ENCODE measurements at regions not wholly inside any gene's neighbourhood (a gene's known extent, or its start where the extent isn't known, plus 50 kb on each side); places are given as distances from the start of the nearest gene placed in this dataset.

- no peak overlapping the region for H3K27ac ChIP-seq (ENCODE audit: low read depth in 2 of 2, low read length in 1 of 2)
- no peaks in the 10 kb centered on the region for H3K9me3 ChIP-seq (ENCODE audit: control insufficient read depth in 2 of 2, insufficient read depth in 1 of 2, low read depth in 1 of 2, low read length in 1 of 2)
- H3K4me3 ChIP-seq (ENCODE audit: low read depth in 1 of 2, low read length in 2 of 2): no peak overlapping the region
- H3K27me3 ChIP-seq (ENCODE audit: control insufficient read depth in 1 of 2, insufficient read depth in 2 of 2, low read length in 2 of 2): no peaks in the 10 kb centered on the region
- no peaks in the 10 kb centered on the region for H3K36me3 ChIP-seq (ENCODE audit: control insufficient read depth in 2 of 2, insufficient read depth in 2 of 2, low read length in 1 of 2)
- no peaks in the 10 kb centered on the region for H3K4me1 ChIP-seq (ENCODE audit: control insufficient read depth in 2 of 2, insufficient read depth in 2 of 2, low read length in 1 of 2)
- WGBS, 2 donors: 84 to 90% methylated on average over 4 of the region's 4 CpGs
Measured at GRCh38 chr2:60334610-60335009, 218.8 kb downstream of the BCL11A start.

- H3K27me3 ChIP-seq (ENCODE audit: control insufficient read depth in 1 of 2, insufficient read depth in 2 of 2, low read length in 2 of 2): no peaks in the 10 kb centered on the region
- H3K9me3 ChIP-seq (ENCODE audit: control insufficient read depth in 2 of 2, insufficient read depth in 1 of 2, low read depth in 1 of 2, low read length in 1 of 2): no peaks in the 10 kb centered on the region
- H3K4me3 ChIP-seq (ENCODE audit: low read depth in 1 of 2, low read length in 2 of 2): no peak overlapping the region
- 96 to 97% methylated on average over 8 of the region's 8 CpGs for WGBS, 2 donors
- H3K27ac ChIP-seq (ENCODE audit: low read depth in 2 of 2, low read length in 1 of 2): no peak overlapping the region
- no peaks in the 10 kb centered on the region for H3K4me1 ChIP-seq (ENCODE audit: control insufficient read depth in 2 of 2, insufficient read depth in 2 of 2, low read length in 1 of 2)
- no peaks in the 10 kb centered on the region for H3K36me3 ChIP-seq (ENCODE audit: control insufficient read depth in 2 of 2, insufficient read depth in 2 of 2, low read length in 1 of 2)
Measured at GRCh38 chr2:60333264-60333663, 220.2 kb downstream of the BCL11A start.

DNA sequence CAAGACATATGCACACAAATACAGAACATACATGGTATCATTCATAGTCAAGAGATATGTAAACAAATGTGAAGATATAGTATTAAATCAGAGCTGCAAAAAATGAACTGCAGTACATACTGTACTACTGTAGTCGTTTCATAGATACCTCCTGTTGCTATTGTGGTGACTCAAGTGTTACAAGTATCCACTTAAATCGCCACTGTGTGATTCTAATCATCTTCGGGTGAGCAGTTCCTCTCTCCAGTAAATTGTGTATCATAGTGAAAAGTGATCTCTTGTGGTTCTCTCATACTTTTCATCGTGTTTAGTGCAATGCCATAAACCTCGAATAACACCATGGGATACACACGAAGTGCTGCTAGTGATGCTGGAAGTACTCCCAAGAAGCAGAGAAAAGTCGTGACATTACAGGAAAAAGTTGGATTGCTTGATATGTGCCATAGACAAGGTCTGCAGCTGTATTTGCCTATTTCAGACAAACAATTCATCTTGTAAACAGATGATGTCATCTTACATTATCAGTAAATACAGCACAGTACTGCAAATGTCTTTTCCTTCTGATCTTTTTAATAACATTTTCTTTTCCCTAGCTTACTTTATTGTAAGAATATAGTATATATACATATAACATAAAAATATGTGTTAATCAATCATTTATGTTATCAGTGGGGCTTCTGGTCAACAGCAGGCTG is 222.2 kb downstream of the BCL11A start:
- Histone ChIP-seq H3K4me1 (ENCODE audit: control insufficient read depth in 2 of 2, insufficient read depth in 2 of 2, low read length in 1 of 2) (no peaks in the 10 kb centered on the region), H3K27me3 (ENCODE audit: control insufficient read depth in 1 of 2, insufficient read depth in 2 of 2, low read length in 2 of 2) (no peaks in the 10 kb centered on the region), H3K27ac (ENCODE audit: low read depth in 2 of 2, low read length in 1 of 2) (no peak overlapping the region), H3K4me3 (ENCODE audit: low read depth in 1 of 2, low read length in 2 of 2) (no peak overlapping the region), H3K9me3 (ENCODE audit: control insufficient read depth in 2 of 2, insufficient read depth in 1 of 2, low read depth in 1 of 2, low read length in 1 of 2) (no peaks in the 10 kb centered on the region), H3K36me3 (ENCODE audit: control insufficient read depth in 2 of 2, insufficient read depth in 2 of 2, low read length in 1 of 2) (no peaks in the 10 kb centered on the region)
- WGBS, 2 donors: 68 to 73% methylated on average over 7 of the region's 7 CpGs

GRCh38 chr2:60329225-60329624 is 224.2 kb downstream of the BCL11A start:
- H3K36me3 ChIP-seq (ENCODE audit: control insufficient read depth in 2 of 2, insufficient read depth in 2 of 2, low read length in 1 of 2): no peaks in the 10 kb centered on the region
- H3K4me1 ChIP-seq (ENCODE audit: control insufficient read depth in 2 of 2, insufficient read depth in 2 of 2, low read length in 1 of 2): no peaks in the 10 kb centered on the region
- no peaks in the 10 kb centered on the region for H3K27me3 ChIP-seq (ENCODE audit: control insufficient read depth in 1 of 2, insufficient read depth in 2 of 2, low read length in 2 of 2)
- no peak overlapping the region for H3K4me3 ChIP-seq (ENCODE audit: low read depth in 1 of 2, low read length in 2 of 2)
- 83 to 85% methylated on average over 3 of the region's 3 CpGs for WGBS, 2 donors
- peaks cover 0 to 4% of the 10 kb centered on the region in 2 donors for H3K9me3 ChIP-seq (ENCODE audit: control insufficient read depth in 2 of 2, insufficient read depth in 1 of 2, low read depth in 1 of 2, low read length in 1 of 2)
- no peak overlapping the region for H3K27ac ChIP-seq (ENCODE audit: low read depth in 2 of 2, low read length in 1 of 2)

- H3K4me3 ChIP-seq (ENCODE audit: low read depth in 1 of 2, low read length in 2 of 2): no peak overlapping the region
- no peak overlapping the region for H3K27ac ChIP-seq (ENCODE audit: low read depth in 2 of 2, low read length in 1 of 2)
- H3K36me3 ChIP-seq (ENCODE audit: control insufficient read depth in 2 of 2, insufficient read depth in 2 of 2, low read length in 1 of 2): no peaks in the 10 kb centered on the region
- peaks cover 2 to 4% of the 10 kb centered on the region in 2 donors for H3K9me3 ChIP-seq (ENCODE audit: control insufficient read depth in 2 of 2, insufficient read depth in 1 of 2, low read depth in 1 of 2, low read length in 1 of 2)
- no peaks in the 10 kb centered on the region for H3K4me1 ChIP-seq (ENCODE audit: control insufficient read depth in 2 of 2, insufficient read depth in 2 of 2, low read length in 1 of 2)
- no peaks in the 10 kb centered on the region for H3K27me3 ChIP-seq (ENCODE audit: control insufficient read depth in 1 of 2, insufficient read depth in 2 of 2, low read length in 2 of 2)
- 75 to 86% methylated on average over 5 of the region's 5 CpGs for WGBS, 2 donors
Measured at GRCh38 chr2:60324536-60324935, 228.9 kb downstream of the BCL11A start.

DNA sequence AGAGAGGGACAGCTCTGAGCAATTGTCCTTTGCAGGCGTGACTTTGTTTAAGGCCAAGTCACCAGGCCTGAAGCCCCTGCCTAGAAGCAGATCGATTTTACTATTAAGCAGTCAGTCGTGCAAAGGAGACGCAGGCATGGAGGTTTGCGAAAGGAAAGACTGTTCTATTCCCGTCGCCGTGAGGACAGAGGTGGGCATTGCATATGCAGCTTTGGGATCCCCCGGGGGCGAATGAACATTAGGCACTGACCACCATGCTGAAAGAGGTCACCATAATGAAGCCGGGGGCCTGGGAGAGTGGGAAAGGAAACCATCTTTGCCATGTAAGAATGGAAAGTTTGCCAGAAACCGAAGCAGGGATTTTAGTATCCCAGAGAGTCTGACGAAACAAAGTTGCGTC is 231.6 kb downstream of the BCL11A start:
- no peak overlapping the region for H3K27ac ChIP-seq (ENCODE audit: low read depth in 2 of 2, low read length in 1 of 2)
- no peaks in the 10 kb centered on the region for H3K36me3 ChIP-seq (ENCODE audit: control insufficient read depth in 2 of 2, insufficient read depth in 2 of 2, low read length in 1 of 2)
- WGBS, 2 donors: 89 to 91% methylated on average over 14 of the region's 14 CpGs
- H3K9me3 ChIP-seq (ENCODE audit: control insufficient read depth in 2 of 2, insufficient read depth in 1 of 2, low read depth in 1 of 2, low read length in 1 of 2): peaks cover 2 to 4% of the 10 kb centered on the region in 2 donors
- H3K27me3 ChIP-seq (ENCODE audit: control insufficient read depth in 1 of 2, insufficient read depth in 2 of 2, low read length in 2 of 2): no peaks in the 10 kb centered on the region
- no peaks in the 10 kb centered on the region for H3K4me1 ChIP-seq (ENCODE audit: control insufficient read depth in 2 of 2, insufficient read depth in 2 of 2, low read length in 1 of 2)
- no peak overlapping the region for H3K4me3 ChIP-seq (ENCODE audit: low read depth in 1 of 2, low read length in 2 of 2)

DNA sequence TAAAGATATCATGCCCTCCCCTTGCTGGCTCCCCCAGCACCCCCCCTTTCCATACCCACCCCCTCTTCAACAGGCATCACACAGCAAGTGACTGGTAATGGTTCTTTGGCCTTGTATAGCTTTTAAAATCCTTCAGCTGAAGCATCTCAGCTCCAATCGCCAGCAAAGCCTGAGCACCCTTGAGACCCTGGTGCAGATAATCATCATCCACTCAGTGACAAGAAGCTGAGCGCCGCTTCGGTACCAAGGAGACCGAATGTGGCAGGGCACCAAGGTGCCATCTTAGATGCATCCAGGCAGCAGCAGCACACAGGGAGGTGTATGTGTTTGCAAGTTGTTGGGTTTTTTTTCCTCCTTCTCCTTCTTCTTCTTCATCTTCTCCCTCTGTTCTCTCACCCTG is 232.7 kb downstream of the BCL11A start:
- peaks cover 2 to 4% of the 10 kb centered on the region in 2 donors for H3K9me3 ChIP-seq (ENCODE audit: control insufficient read depth in 2 of 2, insufficient read depth in 1 of 2, low read depth in 1 of 2, low read length in 1 of 2)
- 93% methylated on average over 5 of the region's 5 CpGs for WGBS, 2 donors
- H3K27me3 ChIP-seq (ENCODE audit: control insufficient read depth in 1 of 2, insufficient read depth in 2 of 2, low read length in 2 of 2): no peaks in the 10 kb centered on the region
- no peak overlapping the region for H3K27ac ChIP-seq (ENCODE audit: low read depth in 2 of 2, low read length in 1 of 2)
- no peak overlapping the region for H3K4me3 ChIP-seq (ENCODE audit: low read depth in 1 of 2, low read length in 2 of 2)
- H3K4me1 ChIP-seq (ENCODE audit: control insufficient read depth in 2 of 2, insufficient read depth in 2 of 2, low read length in 1 of 2): no peaks in the 10 kb centered on the region
- H3K36me3 ChIP-seq (ENCODE audit: control insufficient read depth in 2 of 2, insufficient read depth in 2 of 2, low read length in 1 of 2): no peaks in the 10 kb centered on the region

GRCh38 chr2:60319031-60319547 is 234.4 kb downstream of the BCL11A start:
- WGBS, 2 donors: 77 to 82% methylated on average over 3 of the region's 3 CpGs

GRCh38 chr2:60318544-60318943 is 234.9 kb downstream of the BCL11A start:
- 63 to 69% methylated on average over 9 of the region's 9 CpGs for WGBS, 2 donors
- no peaks in the 10 kb centered on the region for H3K36me3 ChIP-seq (ENCODE audit: control insufficient read depth in 2 of 2, insufficient read depth in 2 of 2, low read length in 1 of 2)
- H3K4me3 ChIP-seq (ENCODE audit: low read depth in 1 of 2, low read length in 2 of 2): no peak overlapping the region
- H3K27me3 ChIP-seq (ENCODE audit: control insufficient read depth in 1 of 2, insufficient read depth in 2 of 2, low read length in 2 of 2): no peaks in the 10 kb centered on the region
- no peak overlapping the region for H3K27ac ChIP-seq (ENCODE audit: low read depth in 2 of 2, low read length in 1 of 2)
- peaks cover 0 to 2% of the 10 kb centered on the region in 2 donors for H3K9me3 ChIP-seq (ENCODE audit: control insufficient read depth in 2 of 2, insufficient read depth in 1 of 2, low read depth in 1 of 2, low read length in 1 of 2)
- H3K4me1 ChIP-seq (ENCODE audit: control insufficient read depth in 2 of 2, insufficient read depth in 2 of 2, low read length in 1 of 2): no peaks in the 10 kb centered on the region

More at GRCh38 chr2:60319031-60319547, 234.4 kb downstream of the BCL11A start:
- H3K4me1 ChIP-seq (ENCODE audit: control insufficient read depth in 2 of 2, insufficient read depth in 2 of 2, low read length in 1 of 2): no peaks in the 10 kb centered on the region
- no peak overlapping the region for H3K4me3 ChIP-seq (ENCODE audit: low read depth in 1 of 2, low read length in 2 of 2)
- no peak overlapping the region for H3K27ac ChIP-seq (ENCODE audit: low read depth in 2 of 2, low read length in 1 of 2)
- no peaks in the 10 kb centered on the region for H3K36me3 ChIP-seq (ENCODE audit: control insufficient read depth in 2 of 2, insufficient read depth in 2 of 2, low read length in 1 of 2)
- peaks cover 0 to 2% of the 10 kb centered on the region in 2 donors for H3K9me3 ChIP-seq (ENCODE audit: control insufficient read depth in 2 of 2, insufficient read depth in 1 of 2, low read depth in 1 of 2, low read length in 1 of 2)
- H3K27me3 ChIP-seq (ENCODE audit: control insufficient read depth in 1 of 2, insufficient read depth in 2 of 2, low read length in 2 of 2): no peaks in the 10 kb centered on the region

DNA sequence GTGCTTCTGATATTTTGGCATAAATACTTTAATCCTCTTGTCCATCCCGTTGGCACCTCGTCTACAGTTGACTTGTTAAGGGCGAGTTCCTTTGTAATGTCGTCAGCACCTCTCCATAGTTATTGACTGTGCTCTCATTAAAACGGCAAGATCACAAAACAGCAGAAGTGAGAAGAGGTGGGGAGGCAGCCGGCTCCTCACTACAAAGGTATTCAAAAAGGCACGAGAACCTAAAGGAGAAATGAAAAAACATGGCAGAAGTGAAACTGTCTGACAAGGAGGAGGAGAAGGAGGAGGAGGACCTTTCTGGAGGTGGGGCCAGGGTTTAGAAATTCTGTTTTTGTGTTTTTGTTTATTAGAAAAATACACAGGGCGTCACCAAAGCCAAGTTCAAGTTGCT is 235.6 kb downstream of the BCL11A start:
- WGBS, 2 donors: 37 to 40% methylated on average over 8 of the region's 8 CpGs

More for the DNA sequence above, 235.6 kb downstream of the BCL11A start:
- Histone ChIP-seq H3K27ac (ENCODE audit: low read depth in 2 of 2, low read length in 1 of 2) (no peak overlapping the region), H3K4me3 (ENCODE audit: low read depth in 1 of 2, low read length in 2 of 2) (no peak overlapping the region), H3K9me3 (ENCODE audit: control insufficient read depth in 2 of 2, insufficient read depth in 1 of 2, low read depth in 1 of 2, low read length in 1 of 2) (peaks cover 0 to 2% of the 10 kb centered on the region in 2 donors), H3K36me3 (ENCODE audit: control insufficient read depth in 2 of 2, insufficient read depth in 2 of 2, low read length in 1 of 2) (no peaks in the 10 kb centered on the region), H3K27me3 (ENCODE audit: control insufficient read depth in 1 of 2, insufficient read depth in 2 of 2, low read length in 2 of 2) (no peaks in the 10 kb centered on the region), H3K4me1 (ENCODE audit: control insufficient read depth in 2 of 2, insufficient read depth in 2 of 2, low read length in 1 of 2) (no peaks in the 10 kb centered on the region)
